Trophoblast cell (in vitro differentiated cells and primary cell): ENCODE measurements at regions not wholly inside any gene's neighbourhood (a gene's known extent, or its start where the extent isn't known, plus 50 kb on each side); places are given as distances from the start of the nearest gene placed in this dataset.

ENCODE experiments used
- DNase-seq, 2 donors: peaks; one replicate each; pipeline ENCODE4 v3.0.0-alpha.2; 2016
- H2AFZ ChIP-seq: 2 replicates; pipeline ENCODE4 v1.6.1; 2013; ENCODE audit warnings: low read length, moderate library complexity, mild to moderate bottlenecking; ENCODE audit not compliant: insufficient read depth, poor library complexity
- H2AK5ac ChIP-seq: 2 replicates; pipeline ENCODE4 v1.6.1; 2013; ENCODE audit warnings: mild to moderate bottlenecking, low read length
- H2BK120ac ChIP-seq: 2 replicates; pipeline ENCODE4 v1.6.1; 2013; ENCODE audit warnings: low read length, mild to moderate bottlenecking, moderate library complexity; ENCODE audit not compliant: insufficient read depth, poor library complexity
- H2BK12ac ChIP-seq: 2 replicates; pipeline ENCODE4 v1.6.1; 2013; ENCODE audit warnings: mild to moderate bottlenecking, low read length, moderate library complexity
- H2BK5ac ChIP-seq: 2 replicates; pipeline ENCODE4 v1.6.1; 2013; ENCODE audit warnings: low read length, low read depth, moderate library complexity, mild to moderate bottlenecking; ENCODE audit not compliant: poor library complexity
- H3K14ac ChIP-seq: 2 replicates; pipeline ENCODE4 v1.6.1; 2013; ENCODE audit warnings: mild to moderate bottlenecking, low read length
- H3K18ac ChIP-seq: 2 replicates; pipeline ENCODE4 v1.6.1; 2013; ENCODE audit warnings: mild to moderate bottlenecking, low read length
- H3K23ac ChIP-seq: 2 replicates; pipeline ENCODE4 v1.6.1; 2013; ENCODE audit warnings: low read length
- H3K27ac ChIP-seq: 2 replicates; pipeline ENCODE4 v1.5.1; 2013; ENCODE audit warnings: low read depth, mild to moderate bottlenecking, inconsistent platforms, low read length, moderate library complexity
- H3K27me3 ChIP-seq: 2 replicates; pipeline ENCODE4 v1.6.1; 2013; ENCODE audit warnings: inconsistent platforms, mild to moderate bottlenecking, low read length, moderate library complexity; ENCODE audit not compliant: insufficient read depth
- H3K36me3 ChIP-seq, 2 experiments: 1 replicate in 1 of 2; 2 replicates in 1 of 2; pipeline ENCODE4 v1.6.1; 2013; ENCODE audit warnings: low read length in 2 of 2, mild to moderate bottlenecking in 2 of 2, moderate library complexity in 1 of 2; ENCODE audit not compliant: insufficient read depth in 2 of 2, control insufficient read depth in 1 of 2
- H3K4ac ChIP-seq: 2 replicates; pipeline ENCODE4 v1.6.1; 2013; ENCODE audit warnings: low read depth, mild to moderate bottlenecking, low read length, moderate library complexity
- H3K4me1 ChIP-seq, 2 experiments: 1 replicate in 1 of 2; 2 replicates in 1 of 2; pipeline ENCODE4 v1.6.1; 2013; ENCODE audit warnings: low read length in 2 of 2, mild to moderate bottlenecking in 2 of 2, moderate library complexity in 1 of 2; ENCODE audit not compliant: insufficient read depth in 2 of 2, control insufficient read depth in 1 of 2
- H3K4me2 ChIP-seq: 2 replicates; pipeline ENCODE4 v1.6.1; 2013; ENCODE audit warnings: inconsistent platforms, mild to moderate bottlenecking, low read length, moderate library complexity
- H3K4me3 ChIP-seq: 2 replicates; pipeline ENCODE4 v1.5.1; 2013; ENCODE audit warnings: mild to moderate bottlenecking, low read depth, low read length, inconsistent platforms
- H3K79me1 ChIP-seq: one replicate; pipeline ENCODE4 v1.6.1; 2013; ENCODE audit warnings: low read length
- H3K79me2 ChIP-seq: 2 replicates; pipeline ENCODE4 v1.6.1; 2013; ENCODE audit warnings: low read length, mild to moderate bottlenecking; ENCODE audit not compliant: control insufficient read depth, insufficient read depth, poor library complexity
- H3K9ac ChIP-seq: 2 replicates; pipeline ENCODE4 v1.6.1; 2013; ENCODE audit warnings: mild to moderate bottlenecking, low read length
- H3K9me3 ChIP-seq: 2 replicates; pipeline ENCODE4 v1.6.1; 2013; ENCODE audit warnings: low read depth, mild to moderate bottlenecking, control low read depth, inconsistent platforms, low read length; ENCODE audit not compliant: insufficient read depth
- H4K12ac ChIP-seq: 2 replicates; pipeline ENCODE4 v1.6.1; 2013; ENCODE audit warnings: low read depth, mild to moderate bottlenecking, low read length, moderate library complexity
- H4K8ac ChIP-seq: 2 replicates; pipeline ENCODE4 v1.6.1; 2013; ENCODE audit warnings: low read depth, mild to moderate bottlenecking, low read length, moderate library complexity
- H4K91ac ChIP-seq: one replicate; pipeline ENCODE4 v1.6.1; 2013; ENCODE audit warnings: low read depth, mild to moderate bottlenecking, low read length, moderate library complexity
- WGBS: extraction: QIAGEN DNeasy Blood & Tissue Kit; methylation state at CpG from one replicate; pipeline ENCODE4 v1.1.7; 2013; ENCODE audit warnings: missing lambda C conversion rate; ENCODE audit not compliant: insufficient read length, insufficient coverage; ENCODE audit errors: extremely low coverage; 5-methylcytosine and 5-hydroxymethylcytosine counted together

DNA sequence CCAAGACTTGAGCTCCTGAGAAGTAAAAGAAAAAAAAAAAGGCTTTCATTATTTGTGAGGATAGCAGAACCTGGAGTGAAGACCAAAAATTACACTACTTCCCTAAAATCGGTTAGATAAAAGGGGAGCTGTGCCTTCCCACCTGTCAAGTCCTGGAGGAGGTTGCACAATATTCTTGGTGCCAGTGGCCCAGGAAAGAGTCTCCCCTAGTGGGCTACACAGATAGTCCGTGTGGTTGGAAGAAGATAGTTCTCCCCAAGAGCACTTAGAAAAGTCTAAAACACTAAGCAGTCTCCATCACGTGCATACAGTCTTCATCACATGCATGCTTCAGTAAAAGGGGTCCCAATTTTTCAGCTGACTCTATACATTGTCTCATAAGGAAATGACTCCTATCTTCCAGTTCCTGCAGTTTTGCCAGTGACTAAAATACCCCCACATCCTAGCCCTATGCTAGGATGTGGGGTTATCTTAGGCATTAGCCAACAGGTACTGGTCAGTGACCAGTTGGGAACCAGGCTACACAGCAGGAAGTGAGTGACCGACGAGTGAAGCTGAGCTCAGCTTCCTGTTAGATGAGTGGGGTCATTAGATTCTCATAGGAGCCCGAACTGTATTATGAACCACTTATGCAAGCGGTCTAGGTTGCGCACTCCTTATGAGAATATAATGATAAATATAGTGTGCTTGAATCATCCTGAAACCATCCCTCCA is 199.5 kb upstream of the FAM83B start:
- Histone ChIP-seq H3K9ac (no peak overlapping the region), H4K91ac (no peak overlapping the region), H4K8ac (no peak overlapping the region), H3K18ac (no peak overlapping the region), H2AK5ac (no peak overlapping the region), H2BK5ac (no peak overlapping the region), H2BK12ac (no peak overlapping the region), H2BK120ac (no peak overlapping the region), H3K4ac (no peak overlapping the region), H3K27ac (no peak overlapping the region), H3K4me2 (no peak overlapping the region), H2AFZ (no peak overlapping the region), H3K23ac (no peak overlapping the region), H3K14ac (no peak overlapping the region), H3K27me3 (no peaks in the 10 kb centered on the region), H4K12ac (no peak overlapping the region), H3K79me2 (no peaks in the 10 kb centered on the region), H3K4me1 (no peaks in the 10 kb centered on the region), H3K79me1 (no peaks in the 10 kb centered on the region), H3K36me3 (no peaks in the 10 kb centered on the region), H3K9me3 (no peaks in the 10 kb centered on the region), H3K4me3 (no peak overlapping the region)
- WGBS: no CpG with 5 or more reads among the region's 8 CpGs
- DNase-seq: no peak

- Histone ChIP-seq H2BK12ac (no peak overlapping the region), H3K9ac (no peak overlapping the region), H4K8ac (no peak overlapping the region), H3K18ac (no peak overlapping the region), H3K4me2 (no peak overlapping the region), H3K23ac (no peak overlapping the region), H3K27me3 (no peaks in the 10 kb centered on the region), H3K79me1 (no peaks in the 10 kb centered on the region), H3K79me2 (no peaks in the 10 kb centered on the region), H4K12ac (no peak overlapping the region), H2AFZ (no peak overlapping the region), H2BK120ac (no peak overlapping the region), H3K9me3 (no peaks in the 10 kb centered on the region), H2AK5ac (no peak overlapping the region), H3K14ac (no peak overlapping the region), H3K4ac (no peak overlapping the region), H3K4me1 (no peaks in the 10 kb centered on the region), H3K27ac (no peak overlapping the region), H3K36me3 (no peaks in the 10 kb centered on the region), H4K91ac (no peak overlapping the region), H3K4me3 (no peak overlapping the region), H2BK5ac (no peak overlapping the region)
- no peak for DNase-seq
Observed at GRCh38 chr6:54654381-54654780, 192.2 kb upstream of the FAM83B start.

- H4K12ac ChIP-seq: no peak overlapping the region
- no peak overlapping the region for H4K91ac ChIP-seq
- H3K36me3 ChIP-seq: no peaks in the 10 kb centered on the region
- no peak overlapping the region for H3K4me2 ChIP-seq
- no peaks in the 10 kb centered on the region for H3K27me3 ChIP-seq
- no CpG with 5 or more reads among the region's 1 CpG for WGBS
- no peak overlapping the region for H3K14ac ChIP-seq
- no peak overlapping the region for H3K4me3 ChIP-seq
- H3K4me1 ChIP-seq: no peaks in the 10 kb centered on the region
- no peak overlapping the region for H3K23ac ChIP-seq
- no peak overlapping the region for H3K4ac ChIP-seq
- H2AFZ ChIP-seq: no peak overlapping the region
- no peak overlapping the region for H2BK5ac ChIP-seq
- H3K18ac ChIP-seq: no peak overlapping the region
- H3K79me1 ChIP-seq: no peaks in the 10 kb centered on the region
- DNase-seq: no peak
- no peak overlapping the region for H4K8ac ChIP-seq
- no peak overlapping the region for H2BK12ac ChIP-seq
- no peak overlapping the region for H3K9ac ChIP-seq
- H2BK120ac ChIP-seq: no peak overlapping the region
- no peak overlapping the region for H3K27ac ChIP-seq
- H3K9me3 ChIP-seq: no peaks in the 10 kb centered on the region
- H2AK5ac ChIP-seq: no peak overlapping the region
- H3K79me2 ChIP-seq: no peaks in the 10 kb centered on the region
Observed at GRCh38 chr6:54655162-54655561, 191.4 kb upstream of the FAM83B start.

- H3K36me3 ChIP-seq: no peaks in the 10 kb centered on the region
- H3K14ac ChIP-seq: no peak overlapping the region
- no peak overlapping the region for H3K4me2 ChIP-seq
- no peak overlapping the region for H3K9ac ChIP-seq
- H2BK12ac ChIP-seq: no peak overlapping the region
- no peak overlapping the region for H2AFZ ChIP-seq
- no peak overlapping the region for H3K4ac ChIP-seq
- H3K4me3 ChIP-seq: no peak overlapping the region
- H3K4me1 ChIP-seq: no peaks in the 10 kb centered on the region
- no peaks in the 10 kb centered on the region for H3K79me2 ChIP-seq
- H2BK120ac ChIP-seq: no peak overlapping the region
- no peak overlapping the region for H2BK5ac ChIP-seq
- no peaks in the 10 kb centered on the region for H3K27me3 ChIP-seq
- H2AK5ac ChIP-seq: no peak overlapping the region
- DNase-seq: no peak
- H3K23ac ChIP-seq: no peak overlapping the region
- no peaks in the 10 kb centered on the region for H3K79me1 ChIP-seq
- H4K91ac ChIP-seq: no peak overlapping the region
- peaks cover 3% of the 10 kb centered on the region for H3K9me3 ChIP-seq
- no peak overlapping the region for H4K8ac ChIP-seq
- H3K18ac ChIP-seq: no peak overlapping the region
- H4K12ac ChIP-seq: no peak overlapping the region
- H3K27ac ChIP-seq: no peak overlapping the region
Observed at GRCh38 chr6:54665278-54665677, 181.3 kb upstream of the FAM83B start.
